ENCODE measurements at regions not wholly inside any gene's neighbourhood (a gene's known extent, or its start where the extent isn't known, plus 50 kb on each side); places are given as distances from the start of the nearest gene placed in this dataset.

DNA sequence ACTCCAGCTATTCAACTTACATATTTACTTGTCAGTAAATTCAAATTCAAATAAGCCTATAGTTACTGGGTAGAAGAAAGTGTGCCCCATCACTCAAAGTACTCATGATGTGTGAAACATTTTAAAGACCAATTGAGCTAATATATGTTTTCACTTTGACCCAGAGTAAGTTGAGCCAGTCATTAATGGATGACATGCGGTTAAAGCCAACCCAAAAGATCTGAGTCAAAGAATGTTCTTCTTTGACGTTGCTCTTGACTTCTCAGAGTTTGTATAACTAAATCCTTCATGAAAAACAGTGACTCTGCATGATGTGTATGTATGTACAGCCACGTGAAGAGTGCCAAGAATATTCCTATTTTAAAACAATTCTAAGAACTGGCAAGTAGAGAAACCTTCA, 237.4 kb downstream of the NR2F1-AS1 start:
- no peak for DNase-seq (ENCODE audit: low read depth in 1 of 2, low spot score in 1 of 2)
- TF ChIP-seq, protein P1, sequence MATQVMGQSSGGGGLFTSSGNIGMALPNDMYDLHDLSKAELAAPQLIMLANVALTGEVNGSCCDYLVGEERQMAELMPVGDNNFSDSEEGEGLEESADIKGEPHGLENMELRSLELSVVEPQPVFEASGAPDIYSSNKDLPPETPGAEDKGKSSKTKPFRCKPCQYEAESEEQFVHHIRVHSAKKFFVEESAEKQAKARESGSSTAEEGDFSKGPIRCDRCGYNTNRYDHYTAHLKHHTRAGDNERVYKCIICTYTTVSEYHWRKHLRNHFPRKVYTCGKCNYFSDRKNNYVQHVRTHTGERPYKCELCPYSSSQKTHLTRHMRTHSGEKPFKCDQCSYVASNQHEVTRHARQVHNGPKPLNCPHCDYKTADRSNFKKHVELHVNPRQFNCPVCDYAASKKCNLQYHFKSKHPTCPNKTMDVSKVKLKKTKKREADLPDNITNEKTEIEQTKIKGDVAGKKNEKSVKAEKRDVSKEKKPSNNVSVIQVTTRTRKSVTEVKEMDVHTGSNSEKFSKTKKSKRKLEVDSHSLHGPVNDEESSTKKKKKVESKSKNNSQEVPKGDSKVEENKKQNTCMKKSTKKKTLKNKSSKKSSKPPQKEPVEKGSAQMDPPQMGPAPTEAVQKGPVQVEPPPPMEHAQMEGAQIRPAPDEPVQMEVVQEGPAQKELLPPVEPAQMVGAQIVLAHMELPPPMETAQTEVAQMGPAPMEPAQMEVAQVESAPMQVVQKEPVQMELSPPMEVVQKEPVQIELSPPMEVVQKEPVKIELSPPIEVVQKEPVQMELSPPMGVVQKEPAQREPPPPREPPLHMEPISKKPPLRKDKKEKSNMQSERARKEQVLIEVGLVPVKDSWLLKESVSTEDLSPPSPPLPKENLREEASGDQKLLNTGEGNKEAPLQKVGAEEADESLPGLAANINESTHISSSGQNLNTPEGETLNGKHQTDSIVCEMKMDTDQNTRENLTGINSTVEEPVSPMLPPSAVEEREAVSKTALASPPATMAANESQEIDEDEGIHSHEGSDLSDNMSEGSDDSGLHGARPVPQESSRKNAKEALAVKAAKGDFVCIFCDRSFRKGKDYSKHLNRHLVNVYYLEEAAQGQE (IDR thresholded peaks at IDR 0.05; ENCODE audit: insufficient replicate concordance, low read depth): no peak
- no peak for TF ChIP-seq SPI1 (IDR thresholded peaks at IDR 0.05; ENCODE audit: borderline replicate concordance, low read depth)
- TF ChIP-seq, protein P2, sequence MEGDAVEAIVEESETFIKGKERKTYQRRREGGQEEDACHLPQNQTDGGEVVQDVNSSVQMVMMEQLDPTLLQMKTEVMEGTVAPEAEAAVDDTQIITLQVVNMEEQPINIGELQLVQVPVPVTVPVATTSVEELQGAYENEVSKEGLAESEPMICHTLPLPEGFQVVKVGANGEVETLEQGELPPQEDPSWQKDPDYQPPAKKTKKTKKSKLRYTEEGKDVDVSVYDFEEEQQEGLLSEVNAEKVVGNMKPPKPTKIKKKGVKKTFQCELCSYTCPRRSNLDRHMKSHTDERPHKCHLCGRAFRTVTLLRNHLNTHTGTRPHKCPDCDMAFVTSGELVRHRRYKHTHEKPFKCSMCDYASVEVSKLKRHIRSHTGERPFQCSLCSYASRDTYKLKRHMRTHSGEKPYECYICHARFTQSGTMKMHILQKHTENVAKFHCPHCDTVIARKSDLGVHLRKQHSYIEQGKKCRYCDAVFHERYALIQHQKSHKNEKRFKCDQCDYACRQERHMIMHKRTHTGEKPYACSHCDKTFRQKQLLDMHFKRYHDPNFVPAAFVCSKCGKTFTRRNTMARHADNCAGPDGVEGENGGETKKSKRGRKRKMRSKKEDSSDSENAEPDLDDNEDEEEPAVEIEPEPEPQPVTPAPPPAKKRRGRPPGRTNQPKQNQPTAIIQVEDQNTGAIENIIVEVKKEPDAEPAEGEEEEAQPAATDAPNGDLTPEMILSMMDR (IDR thresholded peaks at IDR 0.05; ENCODE audit: insufficient read depth, low read length): no peak
- TF ChIP-seq GABPA (IDR thresholded peaks at IDR 0.05; ENCODE audit: low read depth): no peak
- TF ChIP-seq POLR2AphosphoS5 (IDR thresholded peaks at IDR 0.05; ENCODE audit: low read depth): no peak
- Histone ChIP-seq H3K27ac (replicated peaks) (no peak overlapping the region), H3K27me3 (ENCODE audit: insufficient read depth, poor library complexity, severe bottlenecking) (no peaks in the 10 kb centered on the region), H3K4me3 (replicated peaks; ENCODE audit: insufficient read depth, low read length) (no peak overlapping the region)

DNA sequence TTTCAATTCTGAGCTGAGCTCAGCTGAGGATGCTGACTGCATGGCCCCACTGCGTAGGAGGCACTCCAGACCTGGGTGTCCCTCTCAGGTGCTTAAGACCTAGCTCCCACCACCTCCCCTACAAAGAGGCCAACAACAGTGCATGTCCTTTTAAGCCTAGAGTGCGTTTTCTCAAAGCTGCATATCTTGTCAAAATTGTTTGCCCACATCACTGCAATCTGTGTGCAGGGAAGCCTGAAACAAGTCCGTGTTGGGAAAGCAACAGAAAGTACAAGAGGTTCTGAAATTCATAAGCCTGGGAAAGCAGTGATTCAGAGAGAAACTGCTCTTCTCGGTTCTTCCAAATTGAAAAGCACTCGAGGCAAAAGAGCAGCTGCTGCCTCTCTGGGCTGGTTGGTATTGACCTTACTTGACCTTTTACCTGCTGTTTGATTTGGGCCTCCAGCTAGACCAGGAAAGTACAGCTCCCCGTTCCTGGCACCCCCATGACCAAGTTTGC, 238.4 kb downstream of the NR2F1-AS1 start:
- Histone ChIP-seq H3K27ac (replicated peaks) (no peak overlapping the region), H3K4me3 (replicated peaks; ENCODE audit: insufficient read depth, low read length) (no peak overlapping the region), H3K27me3 (ENCODE audit: insufficient read depth, poor library complexity, severe bottlenecking) (no peaks in the 10 kb centered on the region)
- TF ChIP-seq POLR2AphosphoS5 (IDR thresholded peaks at IDR 0.05; ENCODE audit: low read depth) (no peak), SPI1 (IDR thresholded peaks at IDR 0.05; ENCODE audit: borderline replicate concordance, low read depth) (no peak), GABPA (IDR thresholded peaks at IDR 0.05; ENCODE audit: low read depth) (no peak)
- TF ChIP-seq, protein P1 (IDR thresholded peaks at IDR 0.05; ENCODE audit: insufficient replicate concordance, low read depth): no peak
- TF ChIP-seq, protein P2 (IDR thresholded peaks at IDR 0.05; ENCODE audit: insufficient read depth, low read length): no peak
- no peak for DNase-seq (ENCODE audit: low read depth in 1 of 2, low spot score in 1 of 2)

DNA sequence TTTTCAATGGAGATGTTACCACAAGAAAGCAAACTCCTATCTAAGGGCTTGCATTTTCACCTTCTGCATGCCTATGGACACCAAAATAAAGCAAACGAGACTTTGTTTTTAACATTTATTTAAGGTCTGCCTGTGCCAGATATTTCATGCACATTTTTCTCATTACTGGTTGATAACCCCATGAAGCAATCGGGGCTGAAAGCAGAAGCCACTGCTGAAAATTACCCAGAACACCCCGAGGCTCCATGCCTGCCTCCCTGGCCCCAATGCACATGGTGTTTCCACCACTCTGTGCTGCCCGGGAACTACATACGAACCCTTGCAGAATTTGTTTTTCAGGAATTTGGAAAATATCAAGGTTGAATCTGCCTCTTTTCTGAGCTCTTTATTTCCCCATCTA, 240.1 kb downstream of the NR2F1-AS1 start:
- no peak overlapping the region for H3K4me3 ChIP-seq (replicated peaks; ENCODE audit: insufficient read depth, low read length)
- no peak overlapping the region for H3K27ac ChIP-seq (replicated peaks)
- TF ChIP-seq SPI1 (IDR thresholded peaks at IDR 0.05; ENCODE audit: borderline replicate concordance, low read depth): no peak
- TF ChIP-seq, protein P1 (IDR thresholded peaks at IDR 0.05; ENCODE audit: insufficient replicate concordance, low read depth): no peak
- TF ChIP-seq POLR2AphosphoS5 (IDR thresholded peaks at IDR 0.05; ENCODE audit: low read depth): no peak
- TF ChIP-seq, protein P2 (IDR thresholded peaks at IDR 0.05; ENCODE audit: insufficient read depth, low read length): no peak
- TF ChIP-seq GABPA (IDR thresholded peaks at IDR 0.05; ENCODE audit: low read depth): no peak
- DNase-seq (ENCODE audit: low read depth in 1 of 2, low spot score in 1 of 2): no peak
- H3K27me3 ChIP-seq (ENCODE audit: insufficient read depth, poor library complexity, severe bottlenecking): no peaks in the 10 kb centered on the region

Data from HL-60 (cell line).